ENCODE measurements at regions not wholly inside any gene's neighbourhood (a gene's known extent, or its start where the extent isn't known, plus 50 kb on each side); places are given as distances from the start of the nearest gene placed in this dataset.

DNA sequence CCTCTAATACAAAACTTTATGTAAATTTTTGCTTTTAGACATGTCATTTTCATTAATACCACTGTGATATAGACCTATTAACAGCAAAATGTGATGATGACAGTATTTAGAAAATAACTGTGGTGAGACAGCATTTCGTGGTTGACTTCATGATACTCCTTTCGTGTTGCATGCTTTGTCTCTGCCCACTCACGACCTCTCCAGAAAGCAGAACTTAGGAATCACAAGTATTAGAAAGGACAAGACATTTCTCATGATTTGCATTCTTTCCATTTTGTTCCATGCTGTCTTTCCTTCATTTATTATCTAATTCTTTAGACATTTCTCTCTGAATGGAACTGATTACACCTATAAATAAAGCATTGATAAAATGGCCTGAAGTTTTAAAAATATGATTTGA, 85.2 kb upstream of the POU3F3 start:
- no peaks in the 10 kb centered on the region for H4K20me1 ChIP-seq (ENCODE audit: insufficient read depth)
- no peaks in the 10 kb centered on the region for H3K4me1 ChIP-seq (ENCODE audit: low read depth, poor library complexity, severe bottlenecking)
- TF ChIP-seq, protein P1, sequence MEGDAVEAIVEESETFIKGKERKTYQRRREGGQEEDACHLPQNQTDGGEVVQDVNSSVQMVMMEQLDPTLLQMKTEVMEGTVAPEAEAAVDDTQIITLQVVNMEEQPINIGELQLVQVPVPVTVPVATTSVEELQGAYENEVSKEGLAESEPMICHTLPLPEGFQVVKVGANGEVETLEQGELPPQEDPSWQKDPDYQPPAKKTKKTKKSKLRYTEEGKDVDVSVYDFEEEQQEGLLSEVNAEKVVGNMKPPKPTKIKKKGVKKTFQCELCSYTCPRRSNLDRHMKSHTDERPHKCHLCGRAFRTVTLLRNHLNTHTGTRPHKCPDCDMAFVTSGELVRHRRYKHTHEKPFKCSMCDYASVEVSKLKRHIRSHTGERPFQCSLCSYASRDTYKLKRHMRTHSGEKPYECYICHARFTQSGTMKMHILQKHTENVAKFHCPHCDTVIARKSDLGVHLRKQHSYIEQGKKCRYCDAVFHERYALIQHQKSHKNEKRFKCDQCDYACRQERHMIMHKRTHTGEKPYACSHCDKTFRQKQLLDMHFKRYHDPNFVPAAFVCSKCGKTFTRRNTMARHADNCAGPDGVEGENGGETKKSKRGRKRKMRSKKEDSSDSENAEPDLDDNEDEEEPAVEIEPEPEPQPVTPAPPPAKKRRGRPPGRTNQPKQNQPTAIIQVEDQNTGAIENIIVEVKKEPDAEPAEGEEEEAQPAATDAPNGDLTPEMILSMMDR (conservative IDR thresholded peaks at IDR 0.05; ENCODE audit: low read depth, low read length), result no peak
- H3K27ac ChIP-seq, result no peak overlapping the region
- no peaks in the 10 kb centered on the region for H3K27me3 ChIP-seq (ENCODE audit: insufficient read depth, low read depth)
- H3K79me2 ChIP-seq (ENCODE audit: insufficient read depth, low read depth), result no peaks in the 10 kb centered on the region
- H3K4me2 ChIP-seq, result no peak overlapping the region
- H3K36me3 ChIP-seq (ENCODE audit: insufficient read depth), result no peaks in the 10 kb centered on the region
- no peak overlapping the region for H3K4me3 ChIP-seq (IDR thresholded peaks at IDR 0.05; ENCODE audit: insufficient read depth, low read depth, low read length)
- no peak overlapping the region for H2AFZ ChIP-seq (ENCODE audit: low read depth)
- H3K9ac ChIP-seq, result no peak overlapping the region

DNA sequence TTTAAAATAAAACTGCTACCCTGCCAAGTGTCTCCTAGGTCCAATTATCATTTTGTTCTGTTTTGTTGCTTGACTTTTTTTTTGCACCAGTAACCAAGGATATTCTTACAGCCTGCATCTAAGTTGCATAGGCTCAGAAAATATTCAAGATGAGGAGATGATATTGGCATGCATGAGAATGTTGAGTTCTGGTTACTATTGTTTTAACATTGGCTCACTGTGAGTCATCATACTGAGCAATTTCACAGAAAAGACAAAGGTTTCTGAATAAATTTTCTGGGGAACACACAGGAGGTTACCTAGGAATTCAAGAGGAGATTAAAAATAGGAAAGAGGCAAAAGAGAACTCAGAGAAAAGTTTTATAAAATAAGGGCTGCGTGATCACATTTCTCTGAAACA, 84.8 kb upstream of the POU3F3 start:
- Histone ChIP-seq H3K4me3 (IDR thresholded peaks at IDR 0.05; ENCODE audit: insufficient read depth, low read depth, low read length) (no peak overlapping the region), H3K79me2 (ENCODE audit: insufficient read depth, low read depth) (no peaks in the 10 kb centered on the region), H2AFZ (ENCODE audit: low read depth) (no peak overlapping the region), H3K36me3 (ENCODE audit: insufficient read depth) (no peaks in the 10 kb centered on the region), H3K27ac (no peak overlapping the region), H4K20me1 (ENCODE audit: insufficient read depth) (no peaks in the 10 kb centered on the region), H3K4me1 (ENCODE audit: low read depth, poor library complexity, severe bottlenecking) (no peaks in the 10 kb centered on the region), H3K9ac (no peak overlapping the region), H3K4me2 (no peak overlapping the region), H3K27me3 (ENCODE audit: insufficient read depth, low read depth) (no peaks in the 10 kb centered on the region)
- TF ChIP-seq, protein P1 (conservative IDR thresholded peaks at IDR 0.05; ENCODE audit: low read depth, low read length), result no peak

DNA sequence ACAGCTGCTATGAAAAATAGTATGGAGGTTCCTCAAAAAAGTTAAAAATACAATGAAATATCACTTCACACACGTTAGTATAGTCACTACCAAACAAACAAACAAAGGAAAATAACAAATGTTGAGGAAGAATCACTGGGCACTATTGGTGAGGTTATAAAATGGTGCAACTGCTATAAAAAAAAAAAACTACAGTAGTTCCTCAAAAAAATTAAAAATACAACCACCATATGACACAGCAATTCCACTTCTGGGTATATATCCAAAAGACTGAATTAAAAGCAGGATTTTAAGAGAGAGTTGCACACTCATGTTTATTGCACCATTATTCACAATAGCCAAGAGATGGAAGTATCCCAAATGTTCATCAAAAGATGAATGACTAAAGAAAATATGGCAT, 80.9 kb upstream of the POU3F3 start:
- no peaks in the 10 kb centered on the region for H3K4me1 ChIP-seq (ENCODE audit: low read depth, poor library complexity, severe bottlenecking)
- H3K4me2 ChIP-seq, result no peak overlapping the region
- H2AFZ ChIP-seq (ENCODE audit: low read depth), result no peak overlapping the region
- no peaks in the 10 kb centered on the region for H3K27me3 ChIP-seq (ENCODE audit: insufficient read depth, low read depth)
- no peaks in the 10 kb centered on the region for H4K20me1 ChIP-seq (ENCODE audit: insufficient read depth)
- H3K27ac ChIP-seq, result no peak overlapping the region
- no peak overlapping the region for H3K4me3 ChIP-seq (IDR thresholded peaks at IDR 0.05; ENCODE audit: insufficient read depth, low read depth, low read length)
- no peaks in the 10 kb centered on the region for H3K79me2 ChIP-seq (ENCODE audit: insufficient read depth, low read depth)
- H3K9ac ChIP-seq, result no peak overlapping the region
- H3K36me3 ChIP-seq (ENCODE audit: insufficient read depth), result no peaks in the 10 kb centered on the region
- TF ChIP-seq, protein P1 (conservative IDR thresholded peaks at IDR 0.05; ENCODE audit: low read depth, low read length), result no peak

DNA sequence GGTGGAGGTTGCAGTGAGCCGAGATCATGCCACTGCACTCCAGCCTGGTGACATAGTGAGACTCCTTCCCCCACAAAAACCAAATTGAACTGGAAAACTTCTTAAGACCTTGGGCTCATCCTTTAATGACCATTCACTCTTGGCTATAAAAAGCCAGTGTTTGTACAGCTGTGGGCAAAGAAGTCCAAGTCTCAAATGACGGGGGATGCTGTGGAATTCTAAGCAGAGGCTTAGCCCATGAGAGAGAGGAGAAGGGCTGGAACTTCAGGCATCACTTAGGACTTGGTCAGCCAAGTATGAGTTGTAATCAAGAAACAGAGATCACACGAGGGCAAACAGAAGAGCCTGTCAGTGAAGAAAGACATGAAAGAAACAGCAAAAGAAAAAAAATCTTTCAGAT, 79.3 kb upstream of the POU3F3 start:
- H3K79me2 ChIP-seq (ENCODE audit: insufficient read depth, low read depth), result no peaks in the 10 kb centered on the region
- no peak overlapping the region for H3K4me3 ChIP-seq (IDR thresholded peaks at IDR 0.05; ENCODE audit: insufficient read depth, low read depth, low read length)
- no peak overlapping the region for H3K9ac ChIP-seq
- H3K4me2 ChIP-seq, result no peak overlapping the region
- H3K4me1 ChIP-seq (ENCODE audit: low read depth, poor library complexity, severe bottlenecking), result no peaks in the 10 kb centered on the region
- H4K20me1 ChIP-seq (ENCODE audit: insufficient read depth), result no peaks in the 10 kb centered on the region
- no peaks in the 10 kb centered on the region for H3K27me3 ChIP-seq (ENCODE audit: insufficient read depth, low read depth)
- H3K36me3 ChIP-seq (ENCODE audit: insufficient read depth), result no peaks in the 10 kb centered on the region
- no peak overlapping the region for H2AFZ ChIP-seq (ENCODE audit: low read depth)
- TF ChIP-seq, protein P1 (conservative IDR thresholded peaks at IDR 0.05; ENCODE audit: low read depth, low read length), result no peak
- no peak overlapping the region for H3K27ac ChIP-seq

DNA sequence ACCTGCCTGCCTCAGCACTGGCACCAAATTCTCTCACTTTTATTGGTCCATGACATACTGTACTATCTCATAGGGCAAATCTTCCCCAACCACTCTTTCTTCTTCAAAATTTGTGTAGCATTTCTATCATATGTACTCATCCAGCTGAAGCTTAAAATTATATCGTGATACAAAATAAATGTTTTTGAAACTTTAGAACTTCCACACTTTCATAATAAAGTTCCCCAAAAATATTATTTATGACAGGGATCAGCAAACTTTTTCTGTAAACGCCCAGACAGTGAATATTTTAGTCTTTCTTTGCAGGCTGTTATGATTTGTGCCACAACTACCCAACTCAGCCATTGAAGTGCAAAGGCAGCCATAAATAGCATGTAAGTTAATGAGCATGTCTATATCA, 76.2 kb upstream of the POU3F3 start:
- Histone ChIP-seq H3K36me3 (ENCODE audit: insufficient read depth) (no peaks in the 10 kb centered on the region), H4K20me1 (ENCODE audit: insufficient read depth) (no peaks in the 10 kb centered on the region), H3K4me3 (IDR thresholded peaks at IDR 0.05; ENCODE audit: insufficient read depth, low read depth, low read length) (no peak overlapping the region), H3K4me1 (ENCODE audit: low read depth, poor library complexity, severe bottlenecking) (no peaks in the 10 kb centered on the region), H3K4me2 (no peak overlapping the region), H3K27me3 (ENCODE audit: insufficient read depth, low read depth) (no peaks in the 10 kb centered on the region), H2AFZ (ENCODE audit: low read depth) (no peak overlapping the region), H3K27ac (no peak overlapping the region), H3K79me2 (ENCODE audit: insufficient read depth, low read depth) (no peaks in the 10 kb centered on the region), H3K9ac (no peak overlapping the region)
- TF ChIP-seq, protein P1 (conservative IDR thresholded peaks at IDR 0.05; ENCODE audit: low read depth, low read length), result no peak
